NCI-H1048 (cell line): ENCODE measurements at regions not wholly inside any gene's neighbourhood (a gene's known extent, or its start where the extent isn't known, plus 50 kb on each side); places are given as distances from the start of the nearest gene placed in this dataset.

Source experiments
- DNase-seq: peaks from one replicate; lab custom pipeline; 2025; lab: John Stamatoyannopoulos, UW

DNA sequence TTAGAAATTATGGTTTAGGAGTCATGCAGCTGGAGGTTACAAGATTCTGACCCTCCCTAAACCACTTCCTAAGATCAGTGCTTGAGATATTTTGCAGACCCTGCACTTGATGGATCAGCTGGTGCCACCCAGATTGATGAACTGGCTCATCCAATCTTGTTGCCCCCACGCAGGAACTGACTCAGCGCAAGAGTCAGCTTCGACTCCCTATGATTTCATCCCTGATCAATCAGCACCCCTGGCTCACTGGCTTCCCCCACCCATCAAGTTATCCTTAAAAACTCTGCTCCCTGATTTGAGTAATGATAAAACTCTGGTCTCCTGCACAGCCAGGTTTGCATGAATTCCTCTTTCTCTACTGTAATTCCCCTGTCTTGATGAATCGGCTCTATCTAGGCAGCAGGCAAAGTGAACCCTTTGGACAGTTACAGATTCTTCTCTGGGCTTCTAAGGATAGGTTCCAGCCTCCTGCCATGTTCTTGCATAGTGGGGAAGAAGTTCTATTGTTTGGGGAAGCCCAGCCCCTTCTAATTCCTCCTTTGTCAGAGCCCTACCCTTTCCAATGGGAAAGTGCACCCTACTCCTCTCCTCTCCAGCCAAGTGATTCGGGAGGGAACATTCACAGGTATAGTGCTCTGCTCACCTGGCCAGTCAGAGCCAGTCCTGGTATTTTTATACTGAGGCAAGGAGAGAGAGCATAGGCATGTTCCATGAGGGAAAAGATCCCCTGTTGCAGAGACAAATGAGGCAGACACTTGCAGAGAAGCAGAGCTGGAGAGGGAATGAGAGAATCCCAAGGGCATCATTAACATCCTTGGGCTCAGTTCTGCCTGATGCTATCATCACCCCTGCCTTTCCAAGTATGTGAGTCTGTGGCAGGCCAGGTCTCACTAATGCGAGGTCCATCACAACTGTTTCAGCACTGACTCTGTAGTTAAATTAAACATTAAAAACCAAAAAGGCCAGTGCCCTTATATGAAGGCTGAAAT is 224.4 kb upstream of the GALNT17 start:
- no peak for DNase-seq

DNA sequence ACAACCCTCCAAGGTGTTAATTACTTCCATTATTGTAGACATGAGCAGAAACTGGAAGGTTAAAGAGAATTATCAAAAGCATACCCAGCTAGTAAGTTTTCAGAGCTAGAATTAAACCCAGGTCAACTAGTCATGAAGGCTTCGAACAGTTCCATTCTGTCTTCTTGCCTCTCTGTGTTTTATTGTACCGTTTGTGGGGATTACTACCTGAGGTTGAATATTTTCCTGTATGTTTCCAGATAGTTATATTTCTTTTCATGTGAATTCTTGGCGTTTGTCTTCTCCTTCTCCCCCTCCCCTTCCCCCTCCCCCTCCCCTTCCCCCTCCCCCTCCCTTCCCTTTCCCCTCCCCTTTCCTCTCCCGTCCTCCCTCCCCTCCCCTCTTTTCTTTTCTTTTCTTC is 218.0 kb upstream of the GALNT17 start:
- no peak for DNase-seq

DNA sequence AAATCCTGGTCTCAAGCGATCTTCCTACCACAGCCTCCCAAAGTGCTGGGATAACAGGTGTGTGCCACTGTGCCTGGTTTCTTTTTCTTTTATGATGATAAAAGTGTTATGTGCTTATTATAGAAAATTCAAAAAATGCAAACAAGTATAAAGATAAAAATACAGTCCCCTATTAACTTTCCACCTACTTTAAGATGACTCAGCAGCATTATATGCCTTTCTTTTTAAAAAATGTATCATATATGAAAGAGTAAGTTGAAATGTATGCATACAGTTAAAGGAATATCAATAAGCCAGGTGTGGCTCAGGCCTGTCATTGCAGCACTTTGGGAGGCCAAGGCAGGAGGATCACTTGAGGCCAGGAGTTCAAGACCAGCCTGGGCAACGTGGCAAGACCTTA is 216.9 kb upstream of the GALNT17 start:
- no peak for DNase-seq

- no peak for DNase-seq
Measured at GRCh38 chr7:70919481-70920073, 212.4 kb upstream of the GALNT17 start.

GRCh38 chr7:70920876-70921275 is 211.1 kb upstream of the GALNT17 start:
- no peak for DNase-seq

- no peak for DNase-seq
Measured at GRCh38 chr7:70923181-70923845, 208.6 kb upstream of the GALNT17 start.

- DNase-seq: no peak
Measured at GRCh38 chr7:70925411-70926115, 206.4 kb upstream of the GALNT17 start.

- no peak for DNase-seq
Measured at GRCh38 chr7:70926666-70927065, 205.3 kb upstream of the GALNT17 start.

- DNase-seq: no peak
Measured at GRCh38 chr7:70935311-70935710, 196.6 kb upstream of the GALNT17 start.

GRCh38 chr7:70935854-70936253 is 196.1 kb upstream of the GALNT17 start:
- DNase-seq: no peak

DNA sequence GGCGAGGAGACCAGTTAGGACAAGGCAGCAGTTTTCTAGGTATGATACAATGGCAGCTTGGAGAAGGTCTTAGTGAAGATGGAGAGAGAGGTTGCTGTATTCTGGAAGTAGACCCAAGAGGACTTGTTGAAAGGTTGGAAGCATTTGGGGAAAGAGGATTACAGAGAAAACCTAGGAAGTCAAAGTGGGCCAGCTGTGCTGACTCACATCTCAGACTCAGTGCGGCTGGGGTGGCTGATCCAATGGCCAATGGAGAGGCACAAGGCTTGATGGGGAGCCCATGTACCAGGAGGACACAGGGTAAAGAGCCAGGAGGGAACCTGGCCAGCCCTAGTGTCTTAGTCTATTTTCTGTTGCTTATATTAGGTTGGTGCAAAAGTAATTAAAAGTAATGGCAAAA is 194.5 kb upstream of the GALNT17 start:
- DNase-seq: no peak

DNA sequence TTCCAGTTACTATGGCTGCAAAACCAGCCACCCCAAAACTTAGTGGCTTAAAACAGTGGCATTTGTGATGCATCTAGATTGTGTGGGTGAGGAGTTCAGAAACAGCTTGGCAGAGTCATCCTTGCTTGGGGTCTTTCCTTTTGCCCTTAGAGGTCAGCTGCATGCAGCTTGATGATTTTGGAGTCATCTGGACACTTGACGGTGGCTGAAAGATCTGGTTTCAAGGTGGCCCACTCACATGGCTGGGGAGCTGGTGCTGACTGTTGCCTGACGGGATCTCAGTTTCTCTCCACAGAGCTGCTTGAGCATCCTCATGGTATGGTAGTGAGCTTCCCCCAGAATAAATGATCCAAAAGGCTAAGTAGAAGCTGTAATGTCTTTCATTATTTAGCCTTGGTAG is 191.3 kb upstream of the GALNT17 start:
- no peak for DNase-seq

DNA sequence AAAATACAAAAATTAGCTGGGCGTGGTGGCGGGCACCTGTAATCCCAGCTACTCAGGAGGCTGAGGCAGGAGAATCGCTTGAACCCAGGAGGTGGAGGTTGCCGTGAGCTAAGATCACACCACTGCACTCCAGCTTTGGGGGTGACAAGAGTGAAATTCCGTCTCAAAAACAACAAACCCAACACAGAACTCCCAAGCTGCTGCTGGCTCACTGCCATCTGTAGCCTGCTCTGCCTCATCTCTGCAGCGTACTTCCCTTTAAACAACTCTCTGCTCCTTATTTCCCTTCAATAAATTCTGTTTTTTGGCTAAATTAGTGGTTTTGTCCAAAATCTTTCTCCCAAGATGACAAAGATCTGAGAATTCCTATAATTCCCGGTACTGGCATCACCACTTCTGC is 189.2 kb upstream of the GALNT17 start:
- no peak for DNase-seq

GRCh38 chr7:70944516-70944915 is 187.4 kb upstream of the GALNT17 start:
- no peak for DNase-seq

GRCh38 chr7:70947181-70947580 is 184.8 kb upstream of the GALNT17 start:
- no peak for DNase-seq

DNA sequence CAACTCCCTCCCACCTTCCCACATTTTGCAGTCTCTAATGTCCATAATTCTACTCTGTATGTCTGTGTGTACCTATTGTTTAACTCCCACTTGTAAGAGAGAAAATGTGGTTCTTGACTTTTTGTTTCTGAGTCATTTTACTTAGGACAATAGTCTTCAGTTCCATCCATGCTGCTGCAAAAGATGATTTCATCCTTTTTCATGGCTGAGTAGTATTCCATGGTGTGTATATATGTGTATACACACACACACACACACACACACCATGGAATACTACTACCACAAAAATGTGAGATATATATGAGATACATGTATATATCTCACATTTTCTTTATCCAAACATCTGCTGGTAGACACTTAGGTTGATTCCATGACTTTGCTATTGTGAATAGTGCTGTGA is 182.1 kb upstream of the GALNT17 start:
- DNase-seq: no peak

- DNase-seq: no peak
Measured at GRCh38 chr7:70951271-70951962, 180.5 kb upstream of the GALNT17 start.

DNA sequence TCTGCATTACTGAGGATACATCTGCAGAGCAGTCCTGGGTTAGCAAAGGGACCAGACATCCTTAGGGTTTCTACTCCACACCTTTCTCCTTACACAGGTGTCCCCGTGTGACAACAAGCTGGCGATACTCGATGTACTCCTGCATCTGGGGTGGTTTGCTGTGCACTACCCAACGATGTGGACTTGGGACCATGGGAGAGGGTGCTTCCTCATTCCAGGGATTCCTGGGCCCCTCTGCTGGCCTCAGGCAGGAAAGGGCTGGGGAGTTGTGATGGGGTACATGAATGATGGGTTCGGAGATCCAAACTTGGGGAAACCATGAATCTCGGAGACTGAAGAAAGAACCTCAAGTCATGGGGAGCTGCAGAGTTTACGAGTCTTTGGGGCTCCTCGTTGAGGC is 179.6 kb upstream of the GALNT17 start:
- DNase-seq: no peak

GRCh38 chr7:70953331-70953741 is 178.6 kb upstream of the GALNT17 start:
- DNase-seq: no peak

DNA sequence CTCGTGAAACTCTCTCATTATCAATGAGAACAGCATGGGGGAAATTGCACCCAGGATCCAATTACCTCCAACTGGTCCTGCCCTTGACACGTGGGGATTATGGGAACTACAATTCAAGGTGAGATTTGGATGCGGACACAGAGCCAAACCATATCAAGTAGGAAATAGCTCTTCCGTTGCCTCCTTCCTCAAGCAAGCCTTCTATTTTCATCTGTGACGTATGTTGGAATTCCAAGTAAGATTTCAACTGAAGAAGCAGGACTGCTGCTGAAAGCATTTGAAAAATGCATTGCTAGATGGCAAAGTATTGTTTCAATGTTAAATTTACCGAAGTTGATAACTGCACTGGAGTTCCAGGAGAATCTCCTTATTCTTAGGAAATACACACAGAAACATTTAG is 178.1 kb upstream of the GALNT17 start:
- no peak for DNase-seq

DNA sequence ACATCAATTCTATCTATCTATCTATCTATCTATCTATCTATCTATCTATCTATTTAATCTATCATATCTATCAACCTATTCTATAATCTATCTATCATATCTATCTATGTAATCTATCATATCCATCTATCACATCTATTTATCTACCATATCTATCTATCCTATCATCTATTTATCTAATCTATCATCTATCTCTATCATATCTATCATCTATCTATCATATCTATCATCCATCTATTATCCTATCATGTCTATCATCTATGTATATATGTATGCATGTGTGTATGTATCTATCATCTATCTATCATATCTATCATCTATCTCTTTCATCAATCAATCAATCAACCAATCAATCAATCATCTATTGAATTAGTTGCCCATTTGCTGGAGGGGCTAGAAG is 159.3 kb upstream of the GALNT17 start:
- DNase-seq: no peak

DNA sequence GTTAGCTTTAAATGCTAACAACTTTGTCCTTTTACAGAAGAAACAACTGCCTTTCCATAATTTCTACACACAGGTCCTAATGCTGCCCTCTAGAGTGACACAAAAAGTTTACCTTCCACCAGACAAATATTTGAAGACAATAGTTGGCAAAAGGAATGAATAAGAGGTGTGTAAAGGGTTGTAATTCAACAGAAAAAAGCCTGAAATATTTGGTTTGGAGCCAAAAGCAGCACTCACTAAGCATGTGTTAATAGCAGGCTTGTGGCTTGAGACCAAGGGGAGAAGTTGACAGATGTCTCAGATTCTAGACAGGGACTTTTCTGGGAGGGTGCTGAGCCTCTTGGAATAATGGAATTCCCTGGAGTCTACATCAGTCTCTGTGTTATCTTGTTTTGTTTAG is 156.2 kb upstream of the GALNT17 start:
- no peak for DNase-seq
